Left lung (tissue), 4 donors: ENCODE measurements at regions not wholly inside any gene's neighbourhood (a gene's known extent, or its start where the extent isn't known, plus 50 kb on each side); places are given as distances from the start of the nearest gene placed in this dataset.

Experiments
- ATAC-seq: fragments of 200-7000 bp; cut with Tn5 transposase; one replicate; pipeline ENCODE4 v1.9.1; 2020; ENCODE audit warnings: moderate library complexity
- DNase-seq, 4 donors: peaks; one replicate each; pipeline ENCODE4 v3.0.0-alpha.2; 2013 to 2020
- H3K27ac ChIP-seq, 2 donors: fragments of 200-600 bp; sonication (generic) in 1 of 2; one replicate each; pipeline versions ENCODE4 v1.5.0 to v1.8.0; 2020 to 2021
- H3K27me3 ChIP-seq, 2 donors: fragments of 200-600 bp; sonication (generic) in 1 of 2; one replicate each; pipeline versions ENCODE4 v1.5.0 to v1.8.0; 2020 to 2021
- H3K36me3 ChIP-seq, 2 donors: fragments of 200-600 bp; sonication (generic) in 1 of 2; one replicate each; pipeline versions ENCODE4 v1.5.0 to v1.8.0; 2020 to 2021
- H3K4me1 ChIP-seq, 2 donors: fragments of 200-600 bp; one replicate each; pipeline ENCODE4 v1.8.0; 2021
- H3K4me3 ChIP-seq, 2 donors: fragments of 200-600 bp; sonication (generic) in 1 of 2; one replicate each; pipeline versions ENCODE4 v1.5.0 to v1.8.0; 2020 to 2021; ENCODE audit warnings: mild to moderate bottlenecking in 1 of 2
- H3K9me3 ChIP-seq, 2 donors: fragments of 200-600 bp; sonication (generic) in 1 of 2; one replicate each; pipeline versions ENCODE4 v1.5.0 to v1.8.0; 2020 to 2021
- intact Hi-C, 2 donors: fragments of 100-400 bp; cut with DNase I; formaldehyde crosslinking; loops; one replicate each; pipeline versions ENCODE4 v1.11.2 to v1.14.2; 2022
- microRNA-seq, 2 donors: library from miRNA; unstranded; fragments of <30 nt; microRNA quantifications; one replicate each; pipeline ENCODE4, GENCODE V29; 2019
- TF ChIP-seq, protein P1 (sequence below), 2 donors: fragments of 200-600 bp; sonication (generic) in 1 of 2; IDR thresholded peaks; one replicate each; pipeline versions ENCODE4 v1.5.0 to v1.8.0; 2021; ENCODE audit warnings: antibody characterized with exemption in 2 of 2
- donor health status: DM: no; HTN: yes; CAD: no.
- donor health status: DM: no; HTN: no; CAD: no.

- ATAC-seq, result no peak
- intact Hi-C loops, result no loop called here
- H3K27ac ChIP-seq, result no peak overlapping the region
These were observed 51.3 kb upstream of the CITED2 start for GRCh38 chr6:139425780-139426179.

GRCh38 chr6:139423971-139424667, 49.7 kb upstream of the CITED2 start:
- TF ChIP-seq, protein P1, sequence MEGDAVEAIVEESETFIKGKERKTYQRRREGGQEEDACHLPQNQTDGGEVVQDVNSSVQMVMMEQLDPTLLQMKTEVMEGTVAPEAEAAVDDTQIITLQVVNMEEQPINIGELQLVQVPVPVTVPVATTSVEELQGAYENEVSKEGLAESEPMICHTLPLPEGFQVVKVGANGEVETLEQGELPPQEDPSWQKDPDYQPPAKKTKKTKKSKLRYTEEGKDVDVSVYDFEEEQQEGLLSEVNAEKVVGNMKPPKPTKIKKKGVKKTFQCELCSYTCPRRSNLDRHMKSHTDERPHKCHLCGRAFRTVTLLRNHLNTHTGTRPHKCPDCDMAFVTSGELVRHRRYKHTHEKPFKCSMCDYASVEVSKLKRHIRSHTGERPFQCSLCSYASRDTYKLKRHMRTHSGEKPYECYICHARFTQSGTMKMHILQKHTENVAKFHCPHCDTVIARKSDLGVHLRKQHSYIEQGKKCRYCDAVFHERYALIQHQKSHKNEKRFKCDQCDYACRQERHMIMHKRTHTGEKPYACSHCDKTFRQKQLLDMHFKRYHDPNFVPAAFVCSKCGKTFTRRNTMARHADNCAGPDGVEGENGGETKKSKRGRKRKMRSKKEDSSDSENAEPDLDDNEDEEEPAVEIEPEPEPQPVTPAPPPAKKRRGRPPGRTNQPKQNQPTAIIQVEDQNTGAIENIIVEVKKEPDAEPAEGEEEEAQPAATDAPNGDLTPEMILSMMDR (IDR thresholded peaks at IDR 0.05), result no peak
- H3K9me3 ChIP-seq, result no peaks in the 10 kb centered on the region
- ATAC-seq (no peak), DNase-seq (no peak)
- intact Hi-C loops, result no loop called here
- no peak overlapping the region for H3K4me3 ChIP-seq
- no peaks in the 10 kb centered on the region for H3K36me3 ChIP-seq
- H3K27me3 ChIP-seq, result no peaks in the 10 kb centered on the region
- H3K4me1 ChIP-seq, result no peaks in the 10 kb centered on the region
- H3K27ac ChIP-seq, result no peak overlapping the region

More at GRCh38 chr6:139425780-139426179, 51.3 kb upstream of the CITED2 start:
- no peaks in the 10 kb centered on the region for H3K9me3 ChIP-seq
- H3K27me3 ChIP-seq, result no peaks in the 10 kb centered on the region
- DNase-seq, result no peak
- peaks cover 0 to 8% of the 10 kb centered on the region in 2 donors for H3K4me1 ChIP-seq
- no peak overlapping the region for H3K4me3 ChIP-seq
- TF ChIP-seq, protein P1 (IDR thresholded peaks at IDR 0.05), result no peak
- H3K36me3 ChIP-seq, result no peaks in the 10 kb centered on the region

Small RNA genes in the stretch of these regions (microRNA-seq; reads per million reads assigned to microRNA genes)
- gene MIR3668 (0 reads per million in 2 donors), gene MIR4465 (0 reads per million in 2 donors)
